GM18870 (cell line): ENCODE measurements at regions not wholly inside any gene's neighbourhood (a gene's known extent, or its start where the extent isn't known, plus 50 kb on each side); places are given as distances from the start of the nearest gene placed in this dataset.

Source experiments
- ATAC-seq: cut with Tn5 transposase; IDR thresholded peaks from one replicate; pipeline ENCODE4 v1.9.1; 2021; ENCODE audit warnings: moderate library complexity; ENCODE audit not compliant: unreplicated experiment

DNA sequence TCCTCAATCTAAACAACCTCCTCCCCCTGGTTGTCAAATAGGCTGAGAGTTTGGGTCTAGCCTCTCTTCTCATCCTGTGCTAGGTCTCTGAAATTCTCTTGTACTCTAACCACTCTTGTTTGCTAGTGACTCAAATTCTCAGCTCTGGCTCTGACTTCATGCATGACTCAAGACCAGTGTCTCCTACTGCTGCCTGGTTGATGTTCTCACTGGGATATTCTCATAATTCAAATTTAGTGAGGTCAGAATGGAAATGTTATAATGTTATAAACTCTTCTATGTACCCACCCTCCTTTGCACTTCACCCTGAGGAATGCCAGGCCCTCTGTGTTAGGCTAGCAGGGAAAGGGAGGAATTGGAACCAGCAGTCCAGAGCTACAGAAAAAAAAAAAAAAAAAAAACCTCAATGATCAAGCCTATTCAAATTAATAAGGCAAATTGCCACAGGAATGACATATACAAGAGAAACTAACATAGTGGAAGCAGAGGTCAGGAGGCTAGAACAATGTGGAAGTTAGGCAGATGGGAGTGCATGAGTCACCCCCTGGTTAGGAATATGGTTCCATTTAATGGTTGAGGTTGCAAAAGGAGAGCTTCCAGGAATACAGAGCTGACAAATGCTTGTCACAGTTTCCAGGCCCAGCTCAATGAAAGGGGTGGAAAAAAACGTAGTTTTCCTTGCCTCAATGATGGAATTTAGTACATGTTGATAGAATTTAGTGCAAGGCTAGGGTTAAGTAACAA, 459.5 kb downstream of the RMST start:
- ATAC-seq: no peak

DNA sequence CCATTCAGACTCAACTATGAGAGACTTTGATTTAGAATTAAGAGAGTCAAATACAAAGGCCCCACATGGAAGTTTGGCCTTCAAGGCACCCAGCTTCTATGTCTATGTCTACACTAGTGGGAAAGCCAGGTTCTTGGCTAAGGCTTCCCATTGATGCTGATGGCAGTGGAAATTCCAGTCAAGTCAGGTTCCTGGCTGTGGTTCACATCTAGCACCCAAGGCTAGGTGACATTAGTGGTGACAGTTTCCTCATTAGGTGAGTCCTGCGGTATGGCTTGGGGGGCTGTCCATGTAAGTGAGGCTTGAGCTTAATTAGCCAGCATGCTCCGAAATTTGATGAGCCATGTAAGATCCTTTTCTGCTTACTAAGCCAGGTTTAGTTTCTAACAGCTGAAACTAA, 460.9 kb downstream of the RMST start:
- no peak for ATAC-seq

DNA sequence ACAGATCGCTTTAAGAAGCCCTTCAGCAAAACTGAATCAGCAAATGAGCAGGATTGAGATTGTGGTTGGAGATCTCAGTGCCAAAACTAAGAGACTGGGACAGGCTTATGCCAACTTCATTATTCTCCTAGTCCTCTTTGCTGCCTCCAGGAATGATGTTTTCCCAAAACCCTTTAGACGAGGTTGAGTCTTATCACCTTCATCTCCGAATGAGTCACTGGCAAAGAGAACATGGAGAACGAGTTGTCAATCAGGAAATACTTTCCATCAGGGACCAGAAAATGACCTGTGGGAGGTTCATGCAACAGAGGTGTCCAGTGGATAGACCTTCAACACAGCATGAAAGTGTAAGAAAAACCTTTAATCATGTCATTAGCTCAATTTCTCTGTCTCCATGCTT, 461.5 kb downstream of the RMST start:
- ATAC-seq: no peak

DNA sequence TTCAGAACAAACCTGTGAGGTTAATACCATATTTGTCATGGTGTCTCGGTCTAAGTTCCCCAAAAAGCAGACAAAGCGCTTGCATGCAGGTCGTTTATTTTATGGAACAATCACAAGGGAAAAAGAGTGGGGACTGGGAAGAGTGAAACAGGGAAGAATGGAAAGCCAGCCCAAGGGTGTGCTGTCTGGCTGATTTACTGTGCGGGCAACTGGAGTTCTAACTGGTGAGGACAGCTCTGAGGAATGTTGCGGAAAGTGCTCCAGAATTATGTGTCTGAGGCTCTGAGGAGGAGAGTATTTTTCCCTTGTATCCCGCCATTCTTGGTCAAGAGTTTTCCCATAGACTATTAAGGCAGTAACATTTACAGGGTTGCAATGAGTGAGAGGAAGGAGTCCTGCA, 465.4 kb downstream of the RMST start:
- ATAC-seq: no peak

DNA sequence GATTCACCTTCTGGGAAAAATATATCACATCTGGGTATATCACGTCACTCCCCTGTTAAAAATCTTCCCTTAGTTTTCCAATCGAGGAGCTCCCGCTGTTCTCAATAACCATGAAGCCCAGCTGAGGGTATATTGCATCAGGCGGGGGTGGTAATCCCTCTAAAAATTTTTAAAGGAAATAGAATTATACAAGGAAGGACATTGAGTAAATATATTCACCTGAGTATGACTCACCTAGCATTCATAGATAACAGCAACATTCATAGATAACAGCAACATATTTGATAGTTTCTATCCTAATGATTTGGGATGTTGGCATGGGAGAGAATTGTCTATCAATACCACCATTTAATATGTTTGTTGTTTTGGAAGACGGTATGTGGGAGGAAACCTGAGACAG, 473.6 kb downstream of the RMST start:
- ATAC-seq: no peak

DNA sequence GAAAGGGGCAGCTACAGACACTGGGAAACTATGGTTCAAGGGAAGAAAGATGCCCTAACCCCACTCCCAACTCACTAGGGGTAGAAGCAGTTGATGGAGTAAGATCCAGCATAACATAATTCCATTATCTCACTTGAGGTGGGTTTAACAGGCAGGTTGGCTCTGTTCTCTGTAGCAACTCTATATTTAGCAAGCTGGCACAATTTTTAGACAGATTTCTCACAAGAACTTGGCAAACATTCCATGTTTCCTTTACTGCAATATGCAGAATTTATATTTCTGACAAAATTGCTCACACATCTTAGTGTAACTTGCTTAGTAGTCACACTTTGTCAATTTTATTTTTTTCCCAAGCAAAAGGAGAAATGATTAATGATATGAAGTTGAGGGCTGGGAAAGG, 475.4 kb downstream of the RMST start:
- ATAC-seq: no peak

DNA sequence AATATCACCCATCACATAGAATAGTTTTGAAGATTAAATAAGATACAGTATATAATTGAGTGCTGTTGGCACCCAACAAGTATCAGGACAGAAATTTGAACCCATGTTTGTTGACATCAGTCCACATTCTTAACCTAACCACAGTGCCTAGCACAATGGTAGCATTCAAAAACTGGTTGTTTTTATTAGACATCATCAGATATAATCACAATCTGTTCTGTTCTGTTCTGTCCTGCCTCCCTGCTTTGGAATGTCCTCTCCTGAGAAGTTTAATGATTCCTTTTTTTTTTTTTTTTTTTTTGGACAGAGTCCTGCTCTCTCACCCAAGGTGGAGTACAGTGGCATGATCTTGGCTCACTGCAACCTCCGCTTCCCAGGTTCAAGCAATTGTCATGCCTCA, 476.6 kb downstream of the RMST start:
- ATAC-seq: no peak

DNA sequence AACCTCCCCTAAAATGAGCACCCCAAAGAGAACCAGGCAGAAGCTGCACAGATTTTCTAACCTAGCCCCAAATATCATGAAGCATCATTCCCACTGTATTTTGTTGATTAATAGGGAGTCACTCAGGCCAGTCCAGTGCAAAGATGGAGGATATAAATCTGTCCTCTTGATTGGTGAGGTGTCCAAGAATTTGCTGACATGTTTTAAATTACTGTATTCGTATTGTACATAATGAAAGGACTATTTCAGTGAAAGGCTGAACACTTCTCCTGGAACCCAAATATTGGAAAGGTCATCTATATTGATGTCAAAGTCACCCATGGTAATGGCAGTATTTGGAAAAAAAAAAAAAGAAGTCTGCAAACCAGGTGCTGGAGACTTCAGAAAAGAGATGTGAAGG, 477.5 kb downstream of the RMST start:
- no peak for ATAC-seq

DNA sequence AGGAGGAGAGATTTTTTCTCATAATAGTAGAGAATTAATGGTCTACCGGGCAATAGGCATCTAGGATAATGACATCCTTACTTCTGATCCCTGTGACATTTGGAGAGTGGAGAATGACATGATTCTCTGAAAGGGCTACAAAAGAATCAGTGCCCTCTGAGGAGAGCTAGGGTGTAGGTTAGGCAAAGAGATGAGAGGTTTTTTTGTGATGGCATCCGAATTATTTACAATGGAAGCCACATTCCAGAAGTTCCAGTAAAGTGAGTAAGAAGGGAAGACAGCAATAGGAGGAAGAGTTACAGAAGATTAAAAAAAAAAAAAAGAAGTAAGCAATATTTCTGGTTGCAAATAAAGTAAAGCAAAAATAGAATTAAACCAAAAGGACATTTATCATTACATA, 478.0 kb downstream of the RMST start:
- ATAC-seq: no peak

DNA sequence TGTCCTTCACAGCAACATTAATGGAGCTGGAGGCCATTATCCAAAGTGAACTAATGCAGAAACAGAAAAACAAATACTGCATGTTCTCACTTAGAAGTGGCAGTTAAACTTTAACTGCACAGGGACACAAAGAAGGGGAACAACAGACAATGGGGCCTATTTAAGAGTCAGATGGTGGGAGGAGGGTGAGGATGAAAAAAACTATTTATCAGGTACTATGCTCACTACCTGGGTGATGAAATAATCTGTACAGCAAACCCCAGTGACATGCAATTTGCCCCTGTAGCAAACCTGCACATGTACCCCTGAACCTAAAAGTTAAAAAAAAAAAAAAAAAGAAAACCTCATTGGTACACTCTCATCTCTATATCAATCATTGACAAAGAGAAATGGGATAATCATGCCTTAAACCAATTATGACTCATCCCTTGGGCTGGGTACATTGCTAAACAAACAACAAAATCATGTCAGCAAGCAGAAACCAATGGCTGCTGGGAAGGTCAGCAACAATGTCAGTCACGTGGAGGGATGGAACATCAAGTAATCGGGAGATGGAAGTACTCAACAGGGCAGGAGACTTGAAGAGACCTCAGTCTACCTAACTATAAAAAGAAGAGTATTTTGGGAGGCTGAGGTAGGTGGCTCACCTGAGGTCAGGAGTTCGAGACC, 479.2 kb downstream of the RMST start:
- no peak for ATAC-seq

DNA sequence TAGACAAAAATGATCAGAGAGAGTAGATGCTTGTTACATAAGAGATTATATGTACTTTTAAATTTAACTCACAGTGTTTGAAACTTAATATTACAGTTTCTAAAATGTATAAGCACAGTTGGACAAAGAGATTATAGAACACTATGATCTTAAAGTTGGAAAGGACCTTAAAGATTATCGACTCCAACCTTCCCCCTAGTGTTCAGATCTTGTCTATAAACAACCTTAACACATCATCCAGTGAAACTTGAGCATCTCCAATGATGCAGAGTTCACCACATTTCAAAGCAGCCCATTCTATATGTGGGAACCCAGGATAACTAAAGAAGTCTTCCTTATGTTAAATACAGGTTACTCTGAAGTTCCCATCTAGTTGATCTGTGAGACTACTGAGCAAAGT, 480.8 kb downstream of the RMST start:
- ATAC-seq: no peak

DNA sequence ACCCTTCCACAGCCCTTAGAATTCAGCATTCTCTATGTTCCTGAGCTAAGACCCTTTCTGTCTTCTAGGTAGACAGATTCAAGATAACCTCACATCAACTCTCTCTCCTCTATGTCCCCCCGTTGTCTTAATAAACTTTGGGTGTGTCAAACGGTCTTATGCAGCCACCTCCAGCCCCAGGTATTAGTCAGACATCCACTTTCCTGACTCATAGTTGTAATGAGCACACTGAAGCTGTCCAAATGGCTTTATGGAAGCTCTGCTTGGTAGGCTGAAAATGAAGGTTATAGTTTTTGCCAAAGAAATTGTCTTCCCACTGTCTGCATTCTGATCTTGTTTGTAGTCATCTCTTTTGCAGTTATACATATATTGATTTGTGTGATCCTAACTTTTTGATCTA, 482.0 kb downstream of the RMST start:
- no peak for ATAC-seq

DNA sequence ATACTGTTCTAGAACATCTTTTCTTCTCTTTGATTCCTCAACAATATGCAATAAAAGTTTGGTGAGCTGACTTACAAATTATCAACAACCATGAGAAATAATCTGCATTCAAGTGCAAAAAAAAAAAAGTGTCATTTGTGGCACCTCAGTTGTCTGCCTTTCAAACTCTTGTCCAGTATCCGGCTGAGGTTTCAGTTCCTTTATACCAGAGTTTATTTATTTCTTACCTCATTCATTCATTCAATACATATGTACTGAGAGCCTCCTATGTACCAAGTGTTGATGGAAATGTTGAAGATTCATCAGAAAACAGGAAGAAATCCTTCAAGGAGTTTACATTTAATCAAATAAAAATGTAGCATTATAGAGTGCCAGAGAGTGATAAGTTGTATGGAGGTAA, 484.1 kb downstream of the RMST start:
- no peak for ATAC-seq

DNA sequence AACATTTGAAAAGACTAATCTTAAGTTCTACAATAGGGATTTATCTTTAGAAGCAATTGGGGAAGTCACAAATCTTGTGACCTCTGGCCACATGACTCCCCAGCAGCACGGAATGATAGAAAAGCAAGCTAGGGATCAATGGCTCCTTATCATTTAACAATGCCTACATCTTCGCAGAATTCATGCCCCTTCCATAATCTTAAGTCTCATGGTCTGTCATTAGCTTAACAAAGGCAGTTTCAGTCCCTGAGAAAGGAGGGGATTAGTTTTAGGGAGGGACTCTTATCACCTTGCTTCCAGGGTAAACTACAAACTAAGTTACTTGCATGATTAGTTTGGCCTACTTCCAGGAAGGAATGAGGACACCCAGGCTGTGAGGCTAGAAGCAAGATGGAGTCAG, 486.0 kb downstream of the RMST start:
- ATAC-seq: no peak

DNA sequence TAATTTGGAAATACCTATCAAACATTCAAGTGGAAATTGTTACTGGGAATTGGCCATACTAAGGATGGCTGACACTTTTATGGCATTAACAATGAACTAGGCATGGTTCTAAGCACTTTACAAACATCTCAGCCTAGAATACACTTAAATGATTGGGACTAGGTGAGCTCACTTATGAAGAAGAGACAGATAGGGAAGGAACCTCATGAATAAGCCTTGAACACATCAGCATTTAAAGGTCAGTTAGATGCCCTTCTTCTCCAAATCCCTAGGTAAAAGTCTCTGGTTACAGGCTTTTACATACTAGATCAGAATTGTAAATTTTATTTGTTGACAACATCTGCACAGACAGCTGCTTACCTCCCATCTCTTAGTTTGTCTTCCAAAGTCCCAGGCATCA, 488.6 kb downstream of the RMST start:
- no peak for ATAC-seq

DNA sequence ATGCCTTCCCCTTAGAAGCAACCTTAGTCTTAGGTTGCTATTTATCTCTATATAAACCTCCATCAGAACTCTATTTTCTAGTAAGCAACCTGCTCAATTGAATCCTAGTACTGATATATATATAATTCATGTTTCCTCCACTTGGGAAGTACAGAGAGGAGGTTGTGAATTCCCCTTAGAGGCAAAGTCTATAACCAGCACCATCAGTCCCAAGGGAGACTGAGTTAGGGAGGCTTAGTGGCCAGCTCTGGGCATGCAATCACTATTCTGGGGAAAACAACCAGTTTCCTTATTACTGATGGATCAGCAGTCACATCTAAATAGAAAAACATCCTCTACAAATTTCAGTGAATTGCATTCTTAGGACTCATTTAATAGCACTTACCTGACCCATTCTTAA, 489.1 kb downstream of the RMST start:
- ATAC-seq: no peak

DNA sequence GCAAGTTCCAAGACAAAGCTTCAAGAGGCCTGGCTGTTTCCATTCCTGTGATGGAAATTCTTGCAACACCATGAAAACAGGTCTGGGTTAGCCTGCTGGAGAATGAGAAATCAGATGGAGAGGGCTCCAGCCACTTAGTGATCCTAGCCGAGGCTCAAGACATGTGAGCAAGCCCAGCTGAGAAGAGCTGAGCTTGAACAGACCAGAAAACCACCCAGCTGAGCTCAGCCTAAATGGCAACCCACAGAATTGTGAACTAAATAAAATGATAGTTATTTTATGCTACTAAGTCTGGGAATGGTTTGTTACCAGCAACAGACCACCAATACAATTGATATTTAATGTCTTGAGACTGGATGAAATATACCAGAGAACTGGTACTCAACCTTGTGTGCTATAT, 494.5 kb downstream of the RMST start:
- ATAC-seq: no peak

DNA sequence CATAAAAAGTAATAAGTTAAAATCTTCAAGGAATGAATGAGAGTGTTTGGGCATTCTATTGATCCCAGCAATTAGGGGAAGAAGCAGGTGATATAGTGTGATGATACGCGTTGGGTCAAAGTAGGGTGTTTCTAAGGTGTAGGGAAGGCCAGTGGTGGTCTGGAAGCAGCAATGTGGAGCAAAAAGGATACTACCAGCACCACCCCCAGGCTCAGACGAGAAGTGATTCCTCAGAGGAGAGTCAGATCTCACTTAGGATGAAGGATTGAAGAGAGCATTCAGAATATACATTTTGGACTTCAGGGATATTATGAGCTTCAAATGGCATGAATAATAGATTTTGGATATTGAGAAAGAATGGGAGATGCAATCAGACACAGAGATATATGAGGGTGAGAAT, 497.6 kb downstream of the RMST start:
- ATAC-seq: no peak

DNA sequence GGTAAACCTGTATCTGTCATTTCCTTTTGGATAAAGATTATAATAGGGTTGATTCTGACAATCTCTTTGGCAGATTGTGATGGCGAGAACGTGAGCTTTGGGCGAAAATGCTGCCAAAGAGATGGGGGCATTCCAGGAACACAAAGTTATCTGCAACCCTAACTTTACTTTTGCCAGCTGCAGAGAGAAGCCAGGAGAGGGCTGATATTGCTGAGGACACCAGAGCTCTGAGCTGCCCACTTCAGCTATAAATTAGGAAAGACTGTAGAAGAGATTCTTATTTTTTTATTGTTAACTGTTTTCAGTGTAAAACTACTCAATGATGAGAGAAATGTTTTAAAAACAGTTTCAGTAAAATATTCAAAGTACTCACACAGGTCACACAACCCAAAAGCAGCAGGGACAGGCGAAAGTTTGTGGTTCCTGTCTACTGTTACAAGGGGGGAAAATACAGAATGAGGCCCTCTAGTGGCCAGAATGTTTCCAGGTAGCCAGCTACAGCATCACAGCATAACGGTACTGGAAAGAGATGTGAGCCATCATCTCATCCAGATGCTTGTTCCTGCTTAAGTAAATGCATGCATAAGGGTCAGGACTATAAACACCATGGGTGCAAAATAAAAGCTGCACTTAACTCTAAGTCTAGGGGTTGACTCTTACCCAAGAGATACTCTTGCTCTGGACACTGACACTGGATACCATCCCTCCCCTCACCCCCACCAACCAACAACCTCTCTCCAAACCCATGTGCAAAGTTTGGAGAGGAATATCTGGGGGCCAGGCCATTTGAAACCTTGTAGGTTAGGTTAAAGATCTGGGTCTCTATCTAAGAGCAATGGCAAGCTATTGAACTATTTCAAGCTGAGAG, 498.4 kb downstream of the RMST start:
- ATAC-seq: peak; percentile 84

DNA sequence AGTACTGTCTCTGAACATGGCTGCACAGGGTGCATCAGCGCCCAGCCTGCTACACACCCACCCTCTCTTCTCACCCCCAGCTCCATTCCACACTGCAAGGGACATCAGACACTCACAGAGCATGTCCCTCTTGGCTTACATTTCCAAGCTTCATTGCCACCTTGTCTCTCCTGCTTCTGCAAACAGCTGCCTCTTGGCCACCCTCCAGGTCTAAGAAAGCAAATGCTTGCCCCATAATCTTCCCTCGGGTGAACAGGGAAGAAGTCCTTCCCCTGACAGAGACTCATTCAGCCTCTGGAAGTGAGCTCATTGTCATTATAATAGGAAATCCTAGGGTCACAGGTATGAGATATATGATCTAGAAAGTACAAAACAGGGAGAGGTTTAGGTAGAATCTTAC, 505.2 kb downstream of the RMST start:
- no peak for ATAC-seq

DNA sequence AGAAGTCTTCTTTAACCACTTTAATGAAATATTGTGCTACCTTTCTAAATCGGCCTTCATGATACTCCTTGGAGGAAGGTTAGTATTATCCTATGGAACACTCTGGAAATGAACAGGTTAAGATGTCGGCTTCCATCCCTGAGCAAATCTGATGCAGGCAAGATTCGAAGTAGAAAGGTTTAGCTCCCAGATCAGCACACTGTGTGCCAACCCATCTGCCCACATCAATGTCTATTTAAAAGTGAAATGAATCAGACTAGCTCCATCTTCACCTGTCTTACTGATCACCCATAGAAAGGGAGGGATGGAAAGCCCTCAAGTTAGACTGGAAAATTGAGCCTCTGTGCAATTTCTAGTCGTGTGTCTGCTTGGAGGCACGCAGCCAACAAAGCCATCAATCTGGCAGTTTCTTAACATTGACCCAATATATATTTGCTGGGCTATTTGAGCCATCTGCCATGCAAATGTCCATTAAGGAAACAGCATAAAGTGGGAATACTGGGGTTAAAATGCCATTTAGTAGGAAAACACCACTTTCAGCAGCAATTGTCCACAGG, 506.1 kb downstream of the RMST start:
- no peak for ATAC-seq
